Activated T-helper 2 cell treated with anti-CD3 and anti-CD28 coated beads, Interferon-gamma antibody, Interleukin-2, Interleukin-4, amounts not matched to agents 10 μg/mL and 5 μg/mL and 100 μg/mL, durations not matched to agents 14 hours and 24 hours and 36 hours (primary cell): ENCODE measurements at regions not wholly inside any gene's neighbourhood (a gene's known extent, or its start where the extent isn't known, plus 50 kb on each side); places are given as distances from the start of the nearest gene placed in this dataset.
"Not testable (repeated sequence)": the region's sequence is repeated elsewhere in the genome, so short reads cannot be mapped to it uniquely, and the experiment has no call there.

Experiments used
- DNase-seq: peaks from one replicate; pipeline ENCODE4 v3.0.0; 2021; ENCODE audit warnings: low spot score
- H3K27ac Mint-ChIP-seq: one replicate; pipeline ENCODE4 v1.8.0; 2021; ENCODE audit warnings: mixed read lengths
- H3K27me3 Mint-ChIP-seq: one replicate; pipeline ENCODE4 v1.8.0; 2021; ENCODE audit warnings: low read depth, mixed read lengths
- H3K36me3 Mint-ChIP-seq: one replicate; pipeline ENCODE4 v1.8.0; 2021; ENCODE audit warnings: low read depth, mixed read lengths
- H3K4me1 Mint-ChIP-seq: one replicate; pipeline ENCODE4 v1.8.0; 2021; ENCODE audit warnings: low read depth, mixed read lengths
- H3K4me3 Mint-ChIP-seq: one replicate; pipeline ENCODE4 v1.8.0; 2021; ENCODE audit warnings: low read depth, mild to moderate bottlenecking, moderate library complexity, mixed read lengths
- H3K9me3 Mint-ChIP-seq: one replicate; pipeline ENCODE4 v1.8.0; 2021; ENCODE audit warnings: mixed read lengths
- intact Hi-C: fragments of 100-400 bp; cut with micrococcal nuclease; formaldehyde crosslinking; loops from one replicate; pipeline ENCODE4 v1.15.1; 2023

DNA sequence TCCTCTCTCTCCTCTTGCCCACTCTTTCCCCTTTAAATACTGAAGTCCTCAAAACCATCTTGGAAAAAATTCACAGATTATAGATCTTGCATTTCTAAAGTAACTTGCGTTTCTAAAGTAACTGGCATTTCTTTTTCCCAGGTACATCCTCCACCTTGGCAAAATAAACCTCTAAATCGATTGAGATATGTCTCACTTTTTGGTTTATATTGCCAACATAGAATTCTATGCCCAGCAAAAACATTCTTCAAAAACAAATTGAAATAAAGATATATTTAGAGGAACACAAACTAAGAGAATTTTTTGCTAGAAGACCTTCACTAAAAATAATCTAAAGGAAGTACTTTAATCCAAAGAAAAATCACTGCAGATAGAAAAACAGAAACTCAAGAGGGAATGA is 122.5 kb upstream of the RBMS1 start:
- intact Hi-C loops, result no loop called here

GRCh38 chr2:160621748-160622147 is 128.1 kb upstream of the RBMS1 start:
- Mint-ChIP-seq H3K4me1 (no peaks in the 10 kb centered on the region), H3K9me3 (peaks cover 7% of the 10 kb centered on the region), H3K27me3 (peaks cover 6% of the 10 kb centered on the region), H3K27ac (no peak overlapping the region), H3K36me3 (no peaks in the 10 kb centered on the region), H3K4me3 (no peak overlapping the region)
- DNase-seq, result no peak
- intact Hi-C loops, result no loop called here

More for the DNA sequence above, 122.5 kb upstream of the RBMS1 start:
- Mint-ChIP-seq H3K4me1 (peaks cover 5% of the 10 kb centered on the region), H3K27ac (no peak overlapping the region), H3K27me3 (peaks cover 9% of the 10 kb centered on the region), H3K9me3 (peaks cover 14% of the 10 kb centered on the region), H3K36me3 (no peaks in the 10 kb centered on the region), H3K4me3 (no peak overlapping the region)
- no peak for DNase-seq

DNA sequence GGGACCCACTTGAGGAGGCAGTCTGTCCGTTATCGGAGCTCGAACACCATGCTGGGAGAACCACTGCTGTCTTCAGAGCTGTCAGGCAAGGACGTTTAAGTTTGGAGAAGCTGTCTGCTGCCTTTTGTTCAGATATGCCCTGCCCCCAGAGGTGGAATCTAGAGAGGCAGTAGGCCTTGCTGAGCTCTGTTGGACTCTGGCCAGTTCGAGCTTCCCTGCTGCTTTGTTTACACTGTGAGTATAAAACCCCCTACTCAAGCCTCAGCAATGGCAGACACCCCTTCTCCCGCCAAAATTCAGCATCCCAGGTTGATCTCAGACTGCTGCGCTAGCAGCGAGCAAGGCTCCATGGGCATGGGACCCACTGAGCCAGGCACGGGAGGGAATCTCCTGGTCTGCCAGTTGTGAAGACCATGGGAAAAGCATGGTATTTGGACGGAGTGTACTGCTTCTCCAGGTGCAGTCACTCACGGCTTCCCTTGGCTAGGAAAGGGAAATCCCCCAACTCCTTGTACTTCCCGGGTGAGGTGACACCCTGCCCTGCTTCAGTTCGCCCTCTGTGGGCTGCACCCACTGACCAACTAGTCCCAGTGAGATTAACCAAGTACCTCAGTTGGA is 134.5 kb upstream of the RBMS1 start:
- H3K4me3 Mint-ChIP-seq, H3K27ac Mint-ChIP-seq, H3K4me1 Mint-ChIP-seq, H3K9me3 Mint-ChIP-seq, DNase-seq, H3K27me3 Mint-ChIP-seq, H3K36me3 Mint-ChIP-seq, intact Hi-C loops: not testable (repeated sequence)

DNA sequence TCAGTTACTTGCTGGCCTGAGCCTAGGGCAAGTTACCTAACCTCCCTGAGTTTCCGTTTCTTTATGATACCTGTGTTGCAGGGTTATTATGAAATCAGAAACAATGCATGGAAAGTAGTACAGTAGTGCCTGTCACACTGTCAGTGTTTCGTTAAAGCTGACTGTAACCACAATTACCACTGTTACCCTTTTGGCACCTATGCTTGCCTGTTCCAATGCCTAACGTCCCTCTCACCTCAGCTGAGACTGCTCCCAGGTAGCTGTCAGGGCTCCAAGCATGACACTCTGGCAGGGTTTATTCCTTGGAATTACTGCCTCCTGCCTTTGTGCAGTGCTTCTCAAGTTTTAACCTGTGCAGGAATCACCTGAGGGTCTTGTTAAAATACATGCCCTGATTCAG is 135.2 kb upstream of the RBMS1 start:
- H3K4me1 Mint-ChIP-seq, result peaks cover 7% of the 10 kb centered on the region
- H3K4me3 Mint-ChIP-seq, result no peak overlapping the region
- intact Hi-C loops, result no loop called here
- no peak for DNase-seq
- peaks cover 5% of the 10 kb centered on the region for H3K27me3 Mint-ChIP-seq
- peaks cover 7% of the 10 kb centered on the region for H3K9me3 Mint-ChIP-seq
- no peaks in the 10 kb centered on the region for H3K36me3 Mint-ChIP-seq
- no peak overlapping the region for H3K27ac Mint-ChIP-seq

- peaks cover 7% of the 10 kb centered on the region for H3K4me1 Mint-ChIP-seq
- no peaks in the 10 kb centered on the region for H3K36me3 Mint-ChIP-seq
These were observed 137.4 kb upstream of the RBMS1 start for GRCh38 chr2:160630801-160631590.

DNA sequence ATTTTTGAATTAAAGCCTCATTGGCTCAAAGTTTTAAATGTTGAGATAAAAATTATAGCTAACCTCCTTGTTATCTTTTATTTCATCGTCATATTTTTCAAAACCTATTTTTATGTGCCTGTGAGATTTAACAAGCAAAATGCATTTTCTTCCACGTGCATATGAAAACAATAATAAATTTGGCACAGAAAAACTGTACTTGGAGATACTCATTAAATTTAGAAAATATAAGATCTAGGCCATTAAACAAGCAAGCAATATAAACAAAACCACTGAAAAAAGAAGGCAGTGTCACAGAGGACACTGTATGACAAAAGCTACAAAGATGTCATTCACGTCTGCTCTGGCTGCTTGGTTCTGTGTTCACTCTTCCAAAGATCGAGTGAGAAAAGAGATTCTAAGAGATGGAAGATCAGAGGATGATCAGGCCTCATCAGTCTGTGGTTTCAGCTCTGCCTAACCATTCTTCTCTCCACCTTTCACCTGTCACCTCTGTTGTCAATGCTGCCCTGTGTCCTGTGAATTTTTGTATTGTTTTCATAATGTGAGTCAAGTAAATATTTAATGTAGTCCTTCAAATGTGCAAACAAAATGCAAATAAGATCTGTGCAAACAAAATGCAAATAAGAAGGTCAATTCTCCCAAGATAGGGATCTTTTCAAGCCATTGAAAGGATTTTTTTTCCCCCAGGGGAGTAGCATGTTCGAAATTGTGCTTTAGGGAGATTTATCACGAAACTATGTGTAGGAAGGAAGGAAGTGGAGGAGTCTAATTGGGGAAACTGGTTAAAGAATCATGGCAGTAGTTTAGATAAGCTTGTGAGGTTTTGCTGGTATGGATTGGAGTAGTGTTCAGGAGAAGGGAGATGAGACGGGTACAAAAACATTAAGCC is 138.7 kb upstream of the RBMS1 start:
- H3K9me3 Mint-ChIP-seq, result peaks cover 6% of the 10 kb centered on the region
- H3K4me3 Mint-ChIP-seq, result no peak overlapping the region
- no peak overlapping the region for H3K27ac Mint-ChIP-seq
- DNase-seq, result no peak
- peaks cover 7% of the 10 kb centered on the region for H3K4me1 Mint-ChIP-seq
- intact Hi-C loops, result no loop called here
- peaks cover 9% of the 10 kb centered on the region for H3K27me3 Mint-ChIP-seq
- no peaks in the 10 kb centered on the region for H3K36me3 Mint-ChIP-seq

More at GRCh38 chr2:160630801-160631590, 137.4 kb upstream of the RBMS1 start:
- no peak overlapping the region for H3K27ac Mint-ChIP-seq
- peaks cover 6% of the 10 kb centered on the region for H3K27me3 Mint-ChIP-seq
- no peaks in the 10 kb centered on the region for H3K9me3 Mint-ChIP-seq
- no peak for DNase-seq
- intact Hi-C loops, result no loop called here
- H3K4me3 Mint-ChIP-seq, result no peak overlapping the region

- Mint-ChIP-seq H3K27ac (no peak overlapping the region), H3K4me1 (peaks cover 7% of the 10 kb centered on the region), H3K4me3 (no peak overlapping the region), H3K36me3 (no peaks in the 10 kb centered on the region), H3K27me3 (peaks cover 9% of the 10 kb centered on the region), H3K9me3 (peaks cover 22% of the 10 kb centered on the region)
- DNase-seq, result no peak
- intact Hi-C loops, result no loop called here
These were observed 140.8 kb upstream of the RBMS1 start for GRCh38 chr2:160634436-160634835.

DNA sequence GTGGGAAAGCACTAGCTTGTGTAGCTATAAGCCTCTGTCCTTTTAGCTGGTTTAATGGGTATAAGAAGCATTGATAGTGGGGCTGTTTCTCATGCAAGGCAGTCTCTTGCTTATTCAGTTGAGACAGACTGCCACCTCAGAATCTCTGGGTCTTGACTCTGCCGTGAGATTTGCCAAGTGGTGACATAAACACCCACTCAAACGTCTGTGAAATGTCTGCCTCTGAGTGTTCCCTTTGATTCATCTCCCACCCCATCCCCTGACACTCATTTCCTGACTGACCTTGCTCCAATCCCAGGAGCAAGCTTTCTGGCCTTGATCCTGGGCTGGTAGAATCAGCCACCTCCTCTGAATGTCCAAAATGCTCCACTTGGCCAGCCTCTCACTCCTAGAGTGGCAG is 141.9 kb upstream of the RBMS1 start:
- intact Hi-C loops, result no loop called here
- DNase-seq, result no peak
- no peak overlapping the region for H3K4me3 Mint-ChIP-seq
- H3K27ac Mint-ChIP-seq, result no peak overlapping the region
- H3K36me3 Mint-ChIP-seq, result no peaks in the 10 kb centered on the region
- H3K4me1 Mint-ChIP-seq, result peaks cover 7% of the 10 kb centered on the region
- H3K27me3 Mint-ChIP-seq, result peaks cover 9% of the 10 kb centered on the region
- H3K9me3 Mint-ChIP-seq, result peaks cover 30% of the 10 kb centered on the region

GRCh38 chr2:160639472-160639871 is 145.9 kb upstream of the RBMS1 start:
- Mint-ChIP-seq H3K27me3 (peaks cover 10% of the 10 kb centered on the region), H3K4me3 (no peak overlapping the region), H3K4me1 (no peaks in the 10 kb centered on the region), H3K9me3 (peaks cover 33% of the 10 kb centered on the region), H3K36me3 (no peaks in the 10 kb centered on the region), H3K27ac (no peak overlapping the region)
- intact Hi-C loops, result no loop called here
- DNase-seq, result no peak

- Mint-ChIP-seq H3K4me3 (no peak overlapping the region), H3K4me1 (peaks cover 14% of the 10 kb centered on the region), H3K9me3 (no peaks in the 10 kb centered on the region), H3K27me3 (peaks cover 6% of the 10 kb centered on the region), H3K27ac (no peak overlapping the region), H3K36me3 (no peaks in the 10 kb centered on the region)
- DNase-seq, result no peak
- intact Hi-C loops, result no loop called here
These were observed 153.3 kb upstream of the RBMS1 start for GRCh38 chr2:160646684-160647444.

DNA sequence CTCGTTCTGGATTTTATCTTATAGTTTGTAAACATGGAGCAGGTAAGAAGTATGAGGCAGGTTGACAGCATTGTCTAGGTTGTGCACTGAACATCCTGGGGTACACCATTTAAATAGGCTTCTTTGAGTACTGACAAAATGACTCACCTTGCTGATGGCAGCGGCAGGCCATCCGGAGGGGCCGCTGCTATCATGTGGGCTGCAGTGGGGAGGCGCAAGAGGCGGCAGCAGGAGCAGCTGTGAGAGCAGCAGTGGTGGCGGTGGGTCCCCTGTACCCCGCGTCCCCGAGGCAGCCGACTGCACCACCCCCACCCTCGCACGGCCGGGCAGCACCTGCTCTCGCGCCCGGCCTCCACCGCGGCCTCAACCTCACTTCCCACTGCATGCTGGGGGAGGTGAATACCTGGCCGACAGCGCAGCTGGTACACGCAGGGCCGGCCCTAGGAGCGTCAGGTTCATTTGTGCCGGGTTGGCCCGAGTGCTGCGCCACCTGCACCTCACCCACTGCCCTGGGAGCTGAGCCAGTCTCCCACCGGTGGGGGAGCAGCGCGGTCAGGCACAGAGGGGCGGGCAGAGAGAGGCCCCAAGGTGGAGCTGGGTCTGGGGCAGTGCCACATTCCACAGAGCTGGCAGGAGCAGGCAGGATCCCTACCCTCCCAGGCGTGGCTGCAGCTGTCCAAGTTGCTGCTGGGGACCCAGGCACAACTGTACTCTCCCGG is 154.5 kb upstream of the RBMS1 start:
- no peak overlapping the region for H3K27ac Mint-ChIP-seq

GRCh38 chr2:160649698-160650097 is 156.1 kb upstream of the RBMS1 start:
- Mint-ChIP-seq H3K36me3 (no peaks in the 10 kb centered on the region), H3K9me3 (no peaks in the 10 kb centered on the region), H3K27ac (no peak overlapping the region), H3K4me1 (peaks cover 26% of the 10 kb centered on the region), H3K27me3 (peaks cover 2% of the 10 kb centered on the region), H3K4me3 (no peak overlapping the region)
- no peak for DNase-seq
- intact Hi-C loops, result loop anchor here (5.0 kb wide), 2 partner anchors 132 to 222 kb away; no protein-coding TSS in a partner anchor

More for the DNA sequence above, 154.5 kb upstream of the RBMS1 start:
- H3K27me3 Mint-ChIP-seq, result peaks cover 6% of the 10 kb centered on the region
- H3K9me3 Mint-ChIP-seq, result no peaks in the 10 kb centered on the region
- H3K36me3 Mint-ChIP-seq, result no peaks in the 10 kb centered on the region
- no peak overlapping the region for H3K4me3 Mint-ChIP-seq
- H3K4me1 Mint-ChIP-seq, result peaks cover 25% of the 10 kb centered on the region
- no peak for DNase-seq
- intact Hi-C loops, result no loop called here
